ENCODE measurements at regions not wholly inside any gene's neighbourhood (a gene's known extent, or its start where the extent isn't known, plus 50 kb on each side); places are given as distances from the start of the nearest gene placed in this dataset.

- H3K4me3 ChIP-seq: no peak overlapping the region
- TF ChIP-seq, protein P1, sequence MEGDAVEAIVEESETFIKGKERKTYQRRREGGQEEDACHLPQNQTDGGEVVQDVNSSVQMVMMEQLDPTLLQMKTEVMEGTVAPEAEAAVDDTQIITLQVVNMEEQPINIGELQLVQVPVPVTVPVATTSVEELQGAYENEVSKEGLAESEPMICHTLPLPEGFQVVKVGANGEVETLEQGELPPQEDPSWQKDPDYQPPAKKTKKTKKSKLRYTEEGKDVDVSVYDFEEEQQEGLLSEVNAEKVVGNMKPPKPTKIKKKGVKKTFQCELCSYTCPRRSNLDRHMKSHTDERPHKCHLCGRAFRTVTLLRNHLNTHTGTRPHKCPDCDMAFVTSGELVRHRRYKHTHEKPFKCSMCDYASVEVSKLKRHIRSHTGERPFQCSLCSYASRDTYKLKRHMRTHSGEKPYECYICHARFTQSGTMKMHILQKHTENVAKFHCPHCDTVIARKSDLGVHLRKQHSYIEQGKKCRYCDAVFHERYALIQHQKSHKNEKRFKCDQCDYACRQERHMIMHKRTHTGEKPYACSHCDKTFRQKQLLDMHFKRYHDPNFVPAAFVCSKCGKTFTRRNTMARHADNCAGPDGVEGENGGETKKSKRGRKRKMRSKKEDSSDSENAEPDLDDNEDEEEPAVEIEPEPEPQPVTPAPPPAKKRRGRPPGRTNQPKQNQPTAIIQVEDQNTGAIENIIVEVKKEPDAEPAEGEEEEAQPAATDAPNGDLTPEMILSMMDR (IDR thresholded peaks at IDR 0.05): no peak
- H3K9me3 ChIP-seq: no peaks in the 10 kb centered on the region
- H3K4me1 ChIP-seq (ENCODE audit: low read depth): no peaks in the 10 kb centered on the region
- no peak for DNase-seq
- no peak for ATAC-seq
- intact Hi-C loops (cut with DNase I, micrococcal nuclease): no loop called here
- H3K36me3 ChIP-seq (ENCODE audit: low read depth): no peaks in the 10 kb centered on the region
These were observed 65.7 kb upstream of the DMD start for GRCh38 chrX:33277046-33277445.

- intact Hi-C loops (cut with DNase I, micrococcal nuclease): no loop called here
- no peak for ATAC-seq
- Histone ChIP-seq H3K4me1 (ENCODE audit: low read depth) (no peaks in the 10 kb centered on the region), H3K9me3 (no peaks in the 10 kb centered on the region), H3K4me3 (no peak overlapping the region), H3K36me3 (ENCODE audit: low read depth) (no peaks in the 10 kb centered on the region)
- DNase-seq: no peak
- TF ChIP-seq, protein P1 (IDR thresholded peaks at IDR 0.05): no peak
These were observed 62.2 kb upstream of the DMD start for GRCh38 chrX:33273535-33273934.

- Histone ChIP-seq H3K4me1 (ENCODE audit: low read depth) (no peaks in the 10 kb centered on the region), H3K36me3 (ENCODE audit: low read depth) (no peaks in the 10 kb centered on the region), H3K9me3 (no peaks in the 10 kb centered on the region), H3K4me3 (no peak overlapping the region)
- intact Hi-C loops (cut with DNase I, micrococcal nuclease): no loop called here
- TF ChIP-seq, protein P1 (IDR thresholded peaks at IDR 0.05): no peak
- ATAC-seq (no peak), DNase-seq (no peak)
These were observed 61.6 kb upstream of the DMD start for GRCh38 chrX:33272986-33273385.

Measured in mucosa of descending colon (tissue), 3 donors.